Lower lobe of right lung (tissue), 2 donors: ENCODE measurements at regions not wholly inside any gene's neighbourhood (a gene's known extent, or its start where the extent isn't known, plus 50 kb on each side); places are given as distances from the start of the nearest gene placed in this dataset.
"Not testable (repeated sequence)": the region's sequence is repeated elsewhere in the genome, so short reads cannot be mapped to it uniquely, and the experiment has no call there.

Experiments used
- ATAC-seq, 2 donors: fragments of 200-7000 bp; cut with Tn5 transposase; one replicate each; pipeline ENCODE4 v1.9.1; 2020 to 2022; ENCODE audit warnings: mild to moderate bottlenecking in 2 of 2, moderate library complexity in 2 of 2
- DNase-seq: peaks from one replicate; pipeline ENCODE4 v3.0.0-alpha.2; 2020
- H3K27ac ChIP-seq: fragments of 200-600 bp; one replicate; pipeline ENCODE4 v1.8.0; 2022
- H3K27me3 ChIP-seq: fragments of 200-600 bp; one replicate; pipeline ENCODE4 v1.8.0; 2022; ENCODE audit warnings: low read depth
- H3K36me3 ChIP-seq: fragments of 200-600 bp; one replicate; pipeline ENCODE4 v1.8.0; 2022; ENCODE audit warnings: mild to moderate bottlenecking
- H3K4me1 ChIP-seq: fragments of 200-600 bp; one replicate; pipeline ENCODE4 v1.8.0; 2022
- H3K4me3 ChIP-seq: fragments of 200-600 bp; one replicate; pipeline ENCODE4 v1.8.0; 2022; ENCODE audit warnings: mild to moderate bottlenecking
- H3K9me3 ChIP-seq: fragments of 200-600 bp; one replicate; pipeline ENCODE4 v1.8.0; 2022
- CTCF ChIP-seq: fragments of 200-600 bp; IDR thresholded peaks from one replicate; pipeline ENCODE4 v1.8.0; 2022; ENCODE audit warnings: antibody characterized with exemption, mild to moderate bottlenecking
- intact Hi-C: fragments of 100-400 bp; cut with DNase I; formaldehyde crosslinking; loops from one replicate; pipeline ENCODE4 v1.11.0; 2022
- donor health status: DM: no; HTN: yes; CAD: no; lungs with severe emphysema.

GRCh38 chrX:128800138-128800537, 723.2 kb downstream of the SMARCA1 start:
- Histone ChIP-seq H3K27me3 (no peaks in the 10 kb centered on the region), H3K36me3 (no peaks in the 10 kb centered on the region), H3K4me1 (no peaks in the 10 kb centered on the region), H3K9me3 (no peaks in the 10 kb centered on the region), H3K27ac (no peak overlapping the region), H3K4me3 (no peak overlapping the region)
- ATAC-seq (no peak), DNase-seq (no peak)
- no peak for TF ChIP-seq CTCF
- intact Hi-C loops = no loop called here

GRCh38 chrX:128783139-128783538, 730.9 kb upstream of the ACTRT1 start:
- H3K27me3 ChIP-seq, H3K27ac ChIP-seq, H3K9me3 ChIP-seq, ATAC-seq, H3K36me3 ChIP-seq, intact Hi-C loops, H3K4me1 ChIP-seq, DNase-seq, H3K4me3 ChIP-seq: not testable (repeated sequence)

GRCh38 chrX:128781506-128781905, 729.3 kb upstream of the ACTRT1 start:
- no peak overlapping the region for H3K4me3 ChIP-seq
- H3K27ac ChIP-seq = no peak overlapping the region
- TF ChIP-seq CTCF = no peak
- H3K36me3 ChIP-seq = no peaks in the 10 kb centered on the region
- H3K27me3 ChIP-seq = no peaks in the 10 kb centered on the region
- intact Hi-C loops = no loop called here
- H3K4me1 ChIP-seq = no peaks in the 10 kb centered on the region
- DNase-seq = no peak
- no peak for ATAC-seq
- no peaks in the 10 kb centered on the region for H3K9me3 ChIP-seq

GRCh38 chrX:128780934-128781333, 728.7 kb upstream of the ACTRT1 start:
- peak in 1 of 2 donors; percentile 11 for ATAC-seq
- no peaks in the 10 kb centered on the region for H3K27me3 ChIP-seq
- H3K4me3 ChIP-seq = no peak overlapping the region

GRCh38 chrX:128769495-128769894, 717.3 kb upstream of the ACTRT1 start:
- H3K4me1 ChIP-seq = no peaks in the 10 kb centered on the region
- intact Hi-C loops = no loop called here
- H3K9me3 ChIP-seq = no peaks in the 10 kb centered on the region
- no peak overlapping the region for H3K4me3 ChIP-seq
- no peaks in the 10 kb centered on the region for H3K27me3 ChIP-seq
- DNase-seq = no peak
- TF ChIP-seq CTCF = no peak
- no peak overlapping the region for H3K27ac ChIP-seq
- ATAC-seq = no peak
- H3K36me3 ChIP-seq = no peaks in the 10 kb centered on the region

More at GRCh38 chrX:128780934-128781333, 728.7 kb upstream of the ACTRT1 start:
- Histone ChIP-seq H3K9me3 (no peaks in the 10 kb centered on the region), H3K4me1 (no peaks in the 10 kb centered on the region), H3K36me3 (no peaks in the 10 kb centered on the region), H3K27ac (no peak overlapping the region)
- DNase-seq = no peak
- intact Hi-C loops = no loop called here
- TF ChIP-seq CTCF = no peak

GRCh38 chrX:128759745-128760144, 707.5 kb upstream of the ACTRT1 start:
- no peak for TF ChIP-seq CTCF
- H3K9me3 ChIP-seq = no peaks in the 10 kb centered on the region
- ATAC-seq (no peak), DNase-seq (no peak)
- H3K27ac ChIP-seq = no peak overlapping the region
- no peaks in the 10 kb centered on the region for H3K27me3 ChIP-seq
- intact Hi-C loops = no loop called here
- no peaks in the 10 kb centered on the region for H3K4me1 ChIP-seq
- no peak overlapping the region for H3K4me3 ChIP-seq
- no peaks in the 10 kb centered on the region for H3K36me3 ChIP-seq
